Stimulated activated naive CD8-positive, alpha-beta T cell treated with anti-CD3 and anti-CD28 coated beads, Interleukin-15, Interleukin-2, amounts not matched to agents 100 ng/mL and 50 ng/mL, for 24 hours (primary cell): ENCODE measurements at regions not wholly inside any gene's neighbourhood (a gene's known extent, or its start where the extent isn't known, plus 50 kb on each side); places are given as distances from the start of the nearest gene placed in this dataset.

Experiments
- H3K27ac Mint-ChIP-seq: one replicate; pipeline ENCODE4 v1.8.0; 2021; ENCODE audit warnings: mild to moderate bottlenecking, mixed read lengths
- H3K27me3 Mint-ChIP-seq: one replicate; pipeline ENCODE4 v1.8.0; 2021; ENCODE audit warnings: mixed read lengths
- H3K36me3 Mint-ChIP-seq: one replicate; pipeline ENCODE4 v1.8.0; 2021; ENCODE audit warnings: low read depth, mixed read lengths
- H3K4me1 Mint-ChIP-seq: one replicate; pipeline ENCODE4 v1.8.0; 2021; ENCODE audit warnings: low read depth, mixed read lengths
- H3K4me3 Mint-ChIP-seq: one replicate; pipeline ENCODE4 v1.8.0; 2021; ENCODE audit warnings: mild to moderate bottlenecking, mixed read lengths
- H3K9me3 Mint-ChIP-seq: one replicate; pipeline ENCODE4 v1.8.0; 2021; ENCODE audit warnings: mixed read lengths

DNA sequence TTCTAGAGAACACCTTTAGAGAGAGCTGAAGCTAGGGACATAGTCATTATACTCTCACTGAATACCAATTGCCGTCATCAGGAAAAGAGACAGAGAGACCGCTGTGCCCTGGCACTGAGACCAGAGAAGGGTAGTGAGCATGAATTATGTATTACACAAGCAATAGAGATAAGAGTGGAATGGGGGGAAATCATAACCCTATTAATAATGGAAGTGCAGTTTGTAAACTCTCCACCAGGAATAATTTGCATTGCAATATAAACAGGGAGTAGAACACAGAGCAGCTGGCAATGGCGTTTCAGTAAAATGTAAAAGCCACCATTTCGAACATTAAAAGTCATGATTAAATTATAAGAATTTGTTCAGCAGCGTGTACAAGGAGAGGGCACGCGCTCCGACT, 244.5 kb downstream of the MAFB start:
- Mint-ChIP-seq H3K4me3 (no peak overlapping the region), H3K36me3 (no peaks in the 10 kb centered on the region), H3K9me3 (no peaks in the 10 kb centered on the region), H3K4me1 (no peaks in the 10 kb centered on the region), H3K27me3 (peaks cover 4% of the 10 kb centered on the region), H3K27ac (no peak overlapping the region)

DNA sequence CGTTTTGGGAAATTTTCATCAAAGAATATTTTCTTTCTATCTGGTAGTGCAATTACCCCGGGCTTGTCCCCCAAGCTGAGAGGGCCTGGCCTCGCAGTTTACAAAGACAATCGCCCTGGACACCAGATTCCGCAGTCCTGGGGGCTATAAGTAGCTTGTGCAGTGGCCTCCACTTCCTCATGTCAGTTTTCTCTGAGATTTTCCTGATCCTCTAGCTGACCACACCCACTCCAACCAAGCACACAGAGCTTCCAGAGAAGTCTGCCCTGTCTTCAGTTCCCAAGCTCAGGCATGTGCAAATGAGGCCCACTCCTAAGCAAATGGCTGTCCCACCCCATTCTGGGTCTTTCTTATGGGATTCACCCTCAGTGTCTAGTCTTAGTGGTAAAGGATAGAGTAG, 245.3 kb downstream of the MAFB start:
- H3K4me3 Mint-ChIP-seq = no peak overlapping the region
- H3K27ac Mint-ChIP-seq = no peak overlapping the region
- no peaks in the 10 kb centered on the region for H3K36me3 Mint-ChIP-seq
- H3K27me3 Mint-ChIP-seq = no peaks in the 10 kb centered on the region
- no peaks in the 10 kb centered on the region for H3K9me3 Mint-ChIP-seq
- no peaks in the 10 kb centered on the region for H3K4me1 Mint-ChIP-seq

DNA sequence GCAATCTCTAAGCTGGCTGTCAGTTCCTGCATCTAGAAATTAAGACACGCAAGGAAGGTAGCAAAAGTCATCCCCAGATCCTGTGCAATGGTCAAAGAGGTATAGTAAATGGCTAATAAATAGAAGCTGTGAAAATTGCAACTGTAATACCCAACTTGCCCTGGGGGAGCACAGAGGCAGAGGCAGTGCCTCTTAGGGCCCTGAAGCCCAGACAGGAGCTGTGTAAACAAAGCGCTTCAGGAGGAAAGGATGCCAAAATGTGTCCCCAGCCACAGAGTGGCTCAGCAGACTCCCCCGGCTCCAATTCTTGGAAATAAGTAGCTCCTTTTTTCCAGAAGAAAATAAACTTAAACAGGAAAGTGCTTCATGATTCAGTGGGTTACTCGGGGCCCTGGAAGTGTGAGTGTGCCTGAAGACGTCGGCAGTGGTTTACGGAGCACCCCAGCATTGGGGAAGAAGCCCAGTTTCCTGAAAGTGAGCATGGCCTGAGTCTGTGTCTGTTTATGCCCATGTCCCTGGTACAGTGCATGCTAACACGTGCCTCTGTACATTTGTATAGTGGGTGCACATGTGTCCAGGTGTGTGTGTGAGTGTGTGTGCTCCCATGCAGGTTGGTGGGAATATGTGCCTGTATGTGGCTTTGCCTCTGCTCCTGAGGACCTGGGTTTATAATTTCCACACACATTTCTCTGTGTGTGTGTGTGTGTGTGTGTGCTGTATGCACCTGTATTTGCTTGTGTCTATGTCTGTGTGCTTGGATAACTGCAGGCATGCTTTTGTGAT, 246.7 kb downstream of the MAFB start:
- no peaks in the 10 kb centered on the region for H3K9me3 Mint-ChIP-seq
- H3K36me3 Mint-ChIP-seq = no peaks in the 10 kb centered on the region
- H3K4me1 Mint-ChIP-seq = no peaks in the 10 kb centered on the region
- no peak overlapping the region for H3K4me3 Mint-ChIP-seq
- no peak overlapping the region for H3K27ac Mint-ChIP-seq
- H3K27me3 Mint-ChIP-seq = no peaks in the 10 kb centered on the region

DNA sequence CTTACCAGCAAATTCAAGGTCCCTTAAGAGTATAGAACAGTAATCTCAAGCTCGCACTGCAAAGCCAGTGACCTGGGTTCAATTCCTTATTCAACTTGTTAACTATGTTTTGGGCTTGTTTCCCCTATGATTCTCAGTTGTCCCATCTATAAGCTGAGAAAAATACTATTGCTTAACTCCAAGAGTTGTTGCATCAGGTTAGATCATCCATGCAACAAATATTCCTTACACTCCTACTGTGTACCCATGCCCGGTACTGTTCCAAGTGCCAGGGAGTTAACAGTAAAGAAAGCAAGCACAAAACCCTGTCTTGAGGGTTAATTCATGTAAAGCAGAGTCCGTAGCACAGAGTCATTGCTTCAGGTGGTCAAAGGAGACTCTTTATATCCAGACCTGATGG, 247.3 kb downstream of the MAFB start:
- no peaks in the 10 kb centered on the region for H3K36me3 Mint-ChIP-seq
- no peaks in the 10 kb centered on the region for H3K27me3 Mint-ChIP-seq
- no peak overlapping the region for H3K4me3 Mint-ChIP-seq
- no peaks in the 10 kb centered on the region for H3K4me1 Mint-ChIP-seq
- no peak overlapping the region for H3K27ac Mint-ChIP-seq
- no peaks in the 10 kb centered on the region for H3K9me3 Mint-ChIP-seq

DNA sequence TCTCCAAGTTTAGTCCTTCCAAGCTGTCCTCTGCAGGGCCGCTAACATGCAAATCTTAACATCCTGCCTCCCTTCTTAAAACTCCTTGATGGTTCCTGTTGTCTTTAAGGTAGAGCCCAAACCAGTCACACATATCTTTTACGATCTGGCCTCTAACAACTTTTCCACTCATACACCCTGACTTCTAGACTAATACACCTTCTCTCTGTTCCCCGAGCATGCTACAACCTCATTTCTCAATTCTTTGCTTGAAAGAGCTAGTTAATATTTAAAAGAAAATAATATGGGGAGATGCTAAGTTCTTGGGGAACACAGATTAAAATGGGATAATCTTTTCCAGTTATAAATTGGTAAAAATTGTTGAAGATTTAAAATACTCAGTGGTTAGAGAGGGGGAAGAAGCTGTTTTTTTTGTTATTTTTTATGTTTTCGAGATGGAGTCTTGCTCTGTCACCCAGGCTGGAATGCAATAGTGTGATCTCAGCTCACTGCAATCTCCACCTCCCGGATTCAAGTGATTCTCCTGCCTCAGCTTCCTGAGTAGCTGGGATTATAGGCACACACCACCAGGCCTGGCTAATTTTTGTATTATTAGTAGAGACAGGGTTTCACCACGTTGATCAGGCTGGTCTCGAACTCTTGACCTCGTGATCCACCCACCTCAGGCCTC, 250.7 kb downstream of the MAFB start:
- Mint-ChIP-seq H3K9me3 (no peaks in the 10 kb centered on the region), H3K27me3 (no peaks in the 10 kb centered on the region), H3K36me3 (no peaks in the 10 kb centered on the region), H3K27ac (no peak overlapping the region), H3K4me1 (no peaks in the 10 kb centered on the region), H3K4me3 (no peak overlapping the region)

DNA sequence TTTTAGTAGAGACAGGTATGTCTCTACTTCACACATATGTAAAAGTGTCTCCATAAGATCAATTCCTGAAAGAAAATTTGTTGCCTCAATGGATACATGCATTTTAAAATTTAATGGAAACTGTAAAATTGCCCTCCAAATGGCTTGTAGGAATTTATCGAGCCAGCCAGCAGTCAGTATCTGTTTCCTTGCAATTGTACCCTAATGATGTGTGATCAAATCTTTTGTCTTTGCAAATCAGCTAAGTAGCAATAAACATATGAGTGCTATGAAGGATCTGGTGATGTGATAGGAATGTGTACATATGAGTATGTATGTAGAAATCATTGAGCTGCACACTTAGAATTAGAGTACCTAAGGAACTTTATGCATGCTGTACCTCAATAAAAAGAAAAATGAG, 253.0 kb downstream of the MAFB start:
- Mint-ChIP-seq H3K27ac (no peak overlapping the region), H3K9me3 (no peaks in the 10 kb centered on the region), H3K27me3 (peaks cover 2% of the 10 kb centered on the region), H3K36me3 (no peaks in the 10 kb centered on the region), H3K4me3 (no peak overlapping the region), H3K4me1 (no peaks in the 10 kb centered on the region)

DNA sequence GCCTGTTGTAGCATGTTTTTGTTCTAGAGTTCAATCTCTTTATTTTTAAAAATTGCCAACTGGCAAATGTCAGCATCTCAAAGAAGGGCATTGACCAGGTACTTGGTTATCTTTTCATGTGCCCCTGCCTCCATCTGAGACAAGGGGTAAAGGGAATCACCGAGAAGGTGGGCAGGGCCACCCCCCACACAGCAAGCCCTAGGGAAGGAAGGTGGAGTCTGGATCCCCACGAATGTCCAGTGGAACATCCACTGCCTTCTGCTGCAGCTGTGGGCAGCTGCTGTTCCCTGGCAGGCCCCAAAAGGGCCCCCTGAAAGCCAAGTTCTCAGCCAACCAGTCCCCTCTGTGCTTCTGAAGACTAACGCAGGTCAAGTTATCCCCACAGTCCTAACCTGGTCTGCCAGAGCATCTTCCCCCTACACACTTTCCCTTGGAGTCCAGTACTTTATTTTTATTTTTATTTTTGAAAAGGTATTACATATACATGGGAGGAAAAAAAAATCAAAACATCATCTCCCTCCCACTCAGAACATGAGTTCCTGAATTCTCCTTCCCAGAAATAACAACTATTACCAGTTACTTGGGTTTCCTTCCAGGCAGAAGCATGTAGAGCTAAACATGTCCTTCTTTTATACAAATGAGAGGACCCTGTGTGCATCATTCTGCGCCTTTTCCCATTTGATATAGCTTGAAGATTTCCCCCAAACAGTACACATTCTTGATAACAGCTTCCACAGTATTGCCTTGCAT, 253.7 kb downstream of the MAFB start:
- H3K4me3 Mint-ChIP-seq = no peak overlapping the region
- H3K4me1 Mint-ChIP-seq = no peaks in the 10 kb centered on the region
- H3K27ac Mint-ChIP-seq = no peak overlapping the region
- H3K9me3 Mint-ChIP-seq = no peaks in the 10 kb centered on the region
- H3K27me3 Mint-ChIP-seq = peaks cover 5% of the 10 kb centered on the region
- H3K36me3 Mint-ChIP-seq = no peaks in the 10 kb centered on the region

DNA sequence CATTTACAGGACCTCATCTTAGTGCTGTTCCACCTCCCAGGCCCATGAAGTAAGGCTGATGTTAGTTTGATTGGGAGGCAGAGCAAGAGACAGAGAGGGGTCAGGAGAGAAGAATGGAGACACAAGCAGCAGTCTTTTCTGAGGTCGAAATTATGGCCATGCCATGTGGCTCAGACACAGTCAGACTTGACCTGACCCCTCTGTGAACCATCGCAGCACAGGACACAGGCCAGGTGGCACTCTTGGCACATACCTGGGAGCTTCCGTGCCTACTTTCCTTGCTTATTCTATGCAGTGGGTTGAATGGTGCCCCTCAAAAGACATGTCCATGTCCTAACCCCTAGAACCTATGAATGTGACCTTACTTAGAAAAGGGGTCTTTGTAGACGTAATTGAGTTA, 254.9 kb downstream of the MAFB start:
- Mint-ChIP-seq H3K27ac (no peak overlapping the region), H3K4me3 (no peak overlapping the region), H3K9me3 (no peaks in the 10 kb centered on the region), H3K36me3 (no peaks in the 10 kb centered on the region), H3K27me3 (peaks cover 5% of the 10 kb centered on the region), H3K4me1 (no peaks in the 10 kb centered on the region)

DNA sequence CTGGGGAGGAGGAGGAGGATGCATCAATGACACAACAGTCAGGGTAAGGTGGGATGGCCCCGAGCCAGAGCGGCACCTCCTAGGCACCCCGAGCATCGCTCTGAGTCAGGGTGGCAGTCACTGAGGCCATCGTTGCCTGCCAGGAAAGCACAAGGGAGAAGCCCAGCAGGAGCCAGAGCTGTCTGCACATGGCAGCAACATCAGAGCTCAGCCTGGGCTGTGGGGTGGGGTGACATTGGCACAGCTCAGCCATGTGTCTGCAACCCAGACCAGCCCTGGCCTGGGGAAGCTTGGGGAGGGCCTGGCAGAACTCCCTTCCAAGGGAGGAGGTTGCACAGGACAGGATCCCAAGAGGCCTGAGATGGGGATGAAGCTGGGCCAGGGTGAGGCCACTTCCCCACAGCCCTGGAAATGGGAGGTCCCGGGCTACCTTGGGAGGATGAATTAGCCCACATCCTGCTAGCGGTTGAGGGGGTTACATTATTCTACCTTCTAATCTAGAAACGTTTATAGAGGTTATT, 255.6 kb downstream of the MAFB start:
- peaks cover 5% of the 10 kb centered on the region for H3K27me3 Mint-ChIP-seq
- no peaks in the 10 kb centered on the region for H3K9me3 Mint-ChIP-seq
- H3K27ac Mint-ChIP-seq = no peak overlapping the region
- H3K36me3 Mint-ChIP-seq = no peaks in the 10 kb centered on the region
- H3K4me1 Mint-ChIP-seq = no peaks in the 10 kb centered on the region
- no peak overlapping the region for H3K4me3 Mint-ChIP-seq

DNA sequence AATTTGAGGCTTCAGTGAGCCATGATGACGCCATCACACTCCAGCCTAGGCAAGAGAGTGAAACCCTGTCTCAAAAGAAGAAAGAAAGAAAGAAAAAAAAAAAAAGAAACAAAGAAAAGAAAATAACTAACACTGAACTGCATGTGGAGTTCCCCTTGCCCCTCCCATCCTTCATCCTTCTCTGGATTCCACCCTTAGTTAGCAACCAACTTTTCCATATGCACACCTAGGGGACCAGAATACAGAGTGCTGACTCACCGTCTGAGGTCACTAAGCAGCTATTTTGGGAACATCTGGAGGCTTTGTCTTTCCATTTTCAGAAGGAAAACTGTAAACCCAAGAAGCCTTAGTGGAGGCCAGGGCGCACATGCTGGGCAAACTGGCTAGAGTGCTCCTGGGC, 257.4 kb downstream of the MAFB start:
- H3K4me1 Mint-ChIP-seq = no peaks in the 10 kb centered on the region
- H3K27me3 Mint-ChIP-seq = peaks cover 5% of the 10 kb centered on the region
- no peak overlapping the region for H3K4me3 Mint-ChIP-seq
- H3K9me3 Mint-ChIP-seq = no peaks in the 10 kb centered on the region
- no peaks in the 10 kb centered on the region for H3K36me3 Mint-ChIP-seq
- no peak overlapping the region for H3K27ac Mint-ChIP-seq

DNA sequence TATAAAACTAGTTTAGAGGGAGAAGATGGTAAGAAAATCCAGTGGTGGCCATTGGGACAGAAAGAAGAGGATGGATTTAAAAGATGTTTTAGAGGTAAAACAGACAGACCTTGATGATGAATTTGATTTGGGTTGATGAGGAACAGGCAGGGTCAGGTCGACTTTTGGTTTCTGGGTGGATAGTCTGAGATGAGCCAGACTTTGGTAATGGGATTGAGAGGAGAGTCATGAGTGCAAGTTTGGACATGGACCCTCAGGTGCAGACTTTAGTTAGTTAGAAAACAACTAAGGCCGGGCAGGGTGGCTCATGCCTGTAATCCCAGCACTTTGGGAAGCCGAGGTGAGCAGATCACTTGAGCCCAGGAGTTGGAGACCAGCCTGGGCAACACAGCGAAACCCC, 257.9 kb downstream of the MAFB start:
- Mint-ChIP-seq H3K27ac (no peak overlapping the region), H3K9me3 (no peaks in the 10 kb centered on the region), H3K4me3 (no peak overlapping the region), H3K36me3 (no peaks in the 10 kb centered on the region), H3K4me1 (no peaks in the 10 kb centered on the region), H3K27me3 (peaks cover 5% of the 10 kb centered on the region)

DNA sequence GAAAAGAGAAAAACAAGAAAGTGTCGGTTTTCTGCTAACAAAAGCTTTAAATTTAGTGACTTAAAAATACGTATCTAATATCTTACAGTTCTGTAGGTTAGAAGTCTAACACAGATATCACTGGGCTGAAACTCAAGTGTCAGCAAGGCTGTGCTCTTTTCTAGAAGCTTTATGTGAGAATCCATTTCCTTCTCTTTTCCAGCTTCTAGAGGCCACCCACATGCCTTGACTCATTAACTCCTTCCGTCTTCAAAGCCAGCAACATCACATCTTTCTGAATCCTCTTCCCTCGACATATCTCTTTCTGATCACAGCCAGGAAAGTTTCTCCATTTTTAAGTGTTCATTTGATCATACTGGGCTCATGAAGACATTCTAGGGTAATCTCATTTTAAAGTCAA, 262.0 kb downstream of the MAFB start:
- Mint-ChIP-seq H3K27me3 (peaks cover 9% of the 10 kb centered on the region), H3K36me3 (no peaks in the 10 kb centered on the region), H3K4me3 (no peak overlapping the region), H3K9me3 (peaks cover 3% of the 10 kb centered on the region), H3K4me1 (no peaks in the 10 kb centered on the region), H3K27ac (no peak overlapping the region)

DNA sequence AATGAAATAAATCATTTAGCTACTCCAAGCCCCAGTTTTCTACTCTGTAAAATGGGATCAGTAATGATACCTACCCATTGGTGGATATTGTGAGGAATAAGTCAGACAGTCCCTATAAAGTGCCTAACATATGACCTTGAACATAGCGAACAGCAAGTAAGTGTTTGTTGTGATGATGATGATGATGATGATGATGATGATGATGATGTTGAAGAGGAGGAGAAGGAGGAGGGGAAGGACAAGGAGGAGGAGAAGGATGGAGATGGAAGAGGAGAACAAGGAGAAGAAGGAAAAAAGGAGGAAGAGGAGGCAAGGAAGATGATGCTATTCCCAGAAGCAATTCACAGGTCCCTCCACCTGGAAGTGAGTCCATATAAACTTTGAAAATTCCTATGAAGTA, 264.3 kb downstream of the MAFB start:
- Mint-ChIP-seq H3K4me3 (no peak overlapping the region), H3K27me3 (peaks cover 4% of the 10 kb centered on the region), H3K36me3 (no peaks in the 10 kb centered on the region), H3K9me3 (peaks cover 3% of the 10 kb centered on the region), H3K27ac (no peak overlapping the region), H3K4me1 (no peaks in the 10 kb centered on the region)

DNA sequence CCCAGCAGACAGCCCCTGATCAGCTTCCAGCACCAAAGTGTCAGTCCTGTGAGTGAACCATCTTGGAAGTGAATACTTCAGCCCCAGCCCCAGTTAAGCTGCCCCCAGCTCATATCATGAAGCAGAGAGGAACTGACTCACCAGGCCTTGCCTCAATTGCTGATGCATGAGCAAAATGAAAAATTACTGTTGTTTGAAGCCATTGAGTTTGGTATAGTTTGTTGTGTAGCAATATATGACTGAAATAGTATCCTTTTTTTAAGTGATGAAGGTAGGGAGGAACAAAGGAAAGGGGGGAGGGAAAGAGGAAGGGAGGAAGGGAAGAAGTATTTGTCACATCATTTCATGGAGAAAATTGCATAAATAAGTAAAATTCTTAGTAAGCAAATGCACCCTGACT, 266.4 kb downstream of the MAFB start:
- Mint-ChIP-seq H3K27ac (no peak overlapping the region), H3K9me3 (peaks cover 3% of the 10 kb centered on the region), H3K36me3 (no peaks in the 10 kb centered on the region), H3K4me3 (no peak overlapping the region), H3K4me1 (no peaks in the 10 kb centered on the region), H3K27me3 (peaks cover 4% of the 10 kb centered on the region)

DNA sequence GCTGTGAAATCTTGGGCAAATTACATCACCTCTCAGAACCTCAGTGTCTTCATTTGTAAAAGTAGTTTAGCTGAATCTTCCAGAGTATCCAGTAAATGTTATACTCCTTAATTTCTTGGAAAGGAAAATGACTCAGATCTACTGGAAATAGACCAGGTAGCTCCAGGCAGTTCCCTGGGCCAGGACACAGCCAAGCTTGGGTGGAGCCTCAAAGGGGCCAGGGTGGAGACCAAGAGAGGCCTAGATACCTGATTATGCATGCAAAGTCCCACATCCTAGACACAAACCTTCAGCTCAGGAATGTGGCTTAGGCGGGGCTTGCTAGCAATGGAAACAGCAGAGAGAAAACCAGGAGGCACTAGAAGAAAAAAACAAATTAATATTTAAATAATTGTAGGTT, 272.8 kb downstream of the MAFB start:
- Mint-ChIP-seq H3K4me3 (no peak overlapping the region), H3K27me3 (no peaks in the 10 kb centered on the region)

More for the DNA sequence above, 272.8 kb downstream of the MAFB start:
- Mint-ChIP-seq H3K27ac (no peak overlapping the region), H3K36me3 (no peaks in the 10 kb centered on the region), H3K9me3 (peaks cover 12% of the 10 kb centered on the region), H3K4me1 (no peaks in the 10 kb centered on the region)
